ENCODE measurements at regions not wholly inside any gene's neighbourhood (a gene's known extent, or its start where the extent isn't known, plus 50 kb on each side); places are given as distances from the start of the nearest gene placed in this dataset.

GRCh38 chr5:67272453-67273130 is 76.0 kb upstream of the CD180 start:
- DNase-seq (ENCODE audit: low read depth in 2 of 2): no peak

DNA sequence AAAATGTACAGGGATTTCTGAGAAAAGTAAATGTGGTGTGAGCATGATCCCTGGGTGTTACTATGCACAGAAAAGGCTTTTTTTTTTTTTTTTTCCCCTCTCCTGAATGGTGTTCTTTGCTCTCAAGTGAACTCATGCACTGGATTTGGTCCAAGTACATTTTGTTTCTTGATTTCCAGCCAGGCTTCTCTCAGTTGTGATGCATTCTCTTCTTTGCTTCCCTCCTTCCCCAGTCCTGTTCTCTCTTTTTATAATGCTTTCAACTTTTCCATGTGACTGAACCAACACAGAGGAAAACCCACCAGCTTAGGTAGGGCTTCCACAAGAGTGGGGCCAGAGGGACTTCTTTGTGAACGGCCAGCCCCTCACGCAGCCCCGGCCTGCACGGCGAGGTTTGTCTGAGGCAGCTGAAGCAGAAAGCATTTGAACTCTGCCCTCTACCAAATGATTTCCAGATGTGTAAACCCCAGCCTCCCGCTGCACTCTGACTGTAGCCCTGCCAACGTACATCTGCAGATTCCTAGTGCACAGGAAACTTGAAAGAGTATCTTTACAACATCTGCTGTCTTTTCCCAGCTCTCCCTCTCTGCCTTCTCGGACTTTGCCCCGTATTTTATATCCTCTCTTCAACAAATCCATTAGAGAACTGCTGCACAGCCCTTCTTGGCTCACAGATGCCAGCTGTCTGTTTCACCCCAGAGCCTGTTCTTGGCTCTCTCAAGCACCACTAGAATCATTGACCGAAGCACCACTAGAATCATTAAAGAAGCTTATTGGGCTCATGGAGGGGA is 71.8 kb upstream of the CD180 start:
- DNase-seq (ENCODE audit: low read depth in 2 of 2): no peak

GRCh38 chr5:67267512-67268216 is 71.1 kb upstream of the CD180 start:
- DNase-seq (ENCODE audit: low read depth in 2 of 2): no peak

- DNase-seq (ENCODE audit: low read depth in 2 of 2): no peak
Measured at GRCh38 chr5:67266654-67267350, 70.2 kb upstream of the CD180 start.

- DNase-seq (ENCODE audit: low read depth in 2 of 2): no peak
Measured at GRCh38 chr5:67265951-67266350, 69.4 kb upstream of the CD180 start.

- DNase-seq (ENCODE audit: low read depth in 2 of 2): no peak
Measured at GRCh38 chr5:67263656-67264408, 67.2 kb upstream of the CD180 start.

GRCh38 chr5:67262956-67263355 is 66.4 kb upstream of the CD180 start:
- DNase-seq (ENCODE audit: low read depth in 2 of 2): no peak

DNA sequence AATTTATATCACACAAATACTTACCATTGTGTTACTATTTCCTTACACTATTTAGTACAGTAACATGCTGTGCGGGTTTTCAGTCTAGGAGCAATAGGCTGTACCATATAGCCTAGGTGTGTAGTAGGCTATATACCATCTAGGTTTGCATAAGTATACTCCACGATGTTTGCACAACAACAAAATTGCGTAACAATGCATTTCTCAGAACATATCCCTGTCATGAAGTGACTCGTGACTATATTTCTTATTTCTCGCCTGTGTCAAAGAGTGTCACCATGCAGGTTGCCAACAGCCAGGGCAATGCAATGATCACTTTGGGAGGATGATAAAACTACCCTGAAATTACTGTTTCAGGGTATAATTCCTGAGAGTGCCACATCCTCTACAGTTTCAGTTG is 65.6 kb upstream of the CD180 start:
- DNase-seq (ENCODE audit: low read depth in 2 of 2): no peak

- no peak for DNase-seq (ENCODE audit: low read depth in 2 of 2)
Measured at GRCh38 chr5:67259548-67260215, 63.1 kb upstream of the CD180 start.

GRCh38 chr5:67257500-67257899 is 60.9 kb upstream of the CD180 start:
- DNase-seq (ENCODE audit: low read depth in 2 of 2): no peak

DNA sequence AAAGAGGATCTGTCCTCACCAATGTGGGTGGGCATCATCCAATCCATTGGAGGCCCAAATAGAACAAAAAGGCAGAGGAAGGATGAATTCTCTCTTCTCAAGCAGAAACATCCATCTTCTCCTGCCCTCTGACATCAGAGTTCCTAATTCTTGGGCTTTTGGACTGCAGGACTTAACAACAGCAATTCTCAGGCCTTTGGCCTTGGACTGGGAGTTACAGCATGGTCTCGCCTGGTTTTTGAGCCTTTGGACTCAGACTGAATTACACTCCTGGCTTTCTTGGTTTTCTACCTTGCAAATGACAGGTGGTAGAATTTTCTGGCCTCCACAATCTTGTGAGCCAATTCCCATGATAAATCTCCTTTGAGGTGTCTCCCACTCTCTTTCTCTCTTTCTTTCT is 60.5 kb upstream of the CD180 start:
- no peak for DNase-seq (ENCODE audit: low read depth in 2 of 2)

GRCh38 chr5:67255881-67256280 is 59.3 kb upstream of the CD180 start:
- DNase-seq (ENCODE audit: low read depth in 2 of 2): no peak

DNA sequence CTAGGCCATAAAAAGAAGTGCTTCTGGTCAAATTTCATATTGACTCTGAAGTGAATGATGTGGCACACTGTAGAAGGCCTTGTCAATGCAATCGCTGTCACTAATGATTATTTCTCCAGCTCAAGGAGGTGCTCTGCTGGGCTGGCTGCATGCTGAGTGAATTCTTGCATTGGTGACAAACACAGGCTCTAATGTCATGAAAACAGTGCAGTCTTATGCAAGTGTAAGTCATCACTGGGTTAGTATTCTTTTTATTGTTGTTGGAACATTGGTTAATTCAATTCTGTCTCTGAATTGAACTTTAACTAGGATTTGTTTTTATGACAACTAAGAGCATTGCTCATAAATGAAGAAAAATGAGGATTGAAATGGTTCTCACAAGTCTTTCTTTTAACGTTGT is 57.3 kb upstream of the CD180 start:
- no peak for DNase-seq (ENCODE audit: low read depth in 2 of 2)

- no peak for DNase-seq (ENCODE audit: low read depth in 2 of 2)
Measured at GRCh38 chr5:67249590-67249895, 52.9 kb upstream of the CD180 start.

- no peak for DNase-seq (ENCODE audit: low read depth in 2 of 2)
Measured at GRCh38 chr5:67248703-67249589, 52.3 kb upstream of the CD180 start.

GRCh38 chr5:67246546-67247268 is 50.1 kb upstream of the CD180 start:
- no peak for DNase-seq (ENCODE audit: low read depth in 2 of 2)

All from stimulated activated CD8-positive, alpha-beta memory T cell treated with anti-CD3 and anti-CD28 coated beads, Interleukin-2, amount 100 ng/mL, for 48 hours (primary cell).